Colonic mucosa (tissue), 4 donors: ENCODE measurements at regions not wholly inside any gene's neighbourhood (a gene's known extent, or its start where the extent isn't known, plus 50 kb on each side); places are given as distances from the start of the nearest gene placed in this dataset.

Experiments
- DNase-seq: peaks from one replicate; pipeline ENCODE4 v3.0.0-alpha.2; 2020
- H3K27ac ChIP-seq: fragments of 200-600 bp; one replicate; pipeline ENCODE4 v1.8.0; 2021
- H3K27me3 ChIP-seq: fragments of 200-600 bp; one replicate; pipeline ENCODE4 v1.8.0; 2021
- H3K36me3 ChIP-seq: fragments of 200-600 bp; one replicate; pipeline ENCODE4 v1.8.0; 2021
- H3K4me1 ChIP-seq: fragments of 200-600 bp; one replicate; pipeline ENCODE4 v1.8.0; 2021; ENCODE audit warnings: mild to moderate bottlenecking
- H3K4me3 ChIP-seq: fragments of 200-600 bp; one replicate; pipeline ENCODE4 v1.8.0; 2021
- H3K9ac ChIP-seq, 2 donors: one replicate each; pipeline ENCODE4 v1.7.0; 2013; ENCODE audit warnings: control low read depth in 2 of 2, low read depth in 2 of 2, low read length in 2 of 2
- H3K9me3 ChIP-seq: fragments of 200-600 bp; one replicate; pipeline ENCODE4 v1.8.0; 2021
- intact Hi-C: fragments of 100-400 bp; cut with DNase I; formaldehyde crosslinking; loops from one replicate; pipeline ENCODE4 v1.14.1; 2022
- TF ChIP-seq, protein P1 (sequence below): fragments of 200-600 bp; IDR thresholded peaks from one replicate; pipeline ENCODE4 v1.8.0; 2022; ENCODE audit warnings: antibody characterized with exemption, mild to moderate bottlenecking
- donor health status: healthy.
- donor health status: DM: no; HTN: no; CAD: no.
- donor health status: DM: no; HTN: no; CAD: no.

DNA sequence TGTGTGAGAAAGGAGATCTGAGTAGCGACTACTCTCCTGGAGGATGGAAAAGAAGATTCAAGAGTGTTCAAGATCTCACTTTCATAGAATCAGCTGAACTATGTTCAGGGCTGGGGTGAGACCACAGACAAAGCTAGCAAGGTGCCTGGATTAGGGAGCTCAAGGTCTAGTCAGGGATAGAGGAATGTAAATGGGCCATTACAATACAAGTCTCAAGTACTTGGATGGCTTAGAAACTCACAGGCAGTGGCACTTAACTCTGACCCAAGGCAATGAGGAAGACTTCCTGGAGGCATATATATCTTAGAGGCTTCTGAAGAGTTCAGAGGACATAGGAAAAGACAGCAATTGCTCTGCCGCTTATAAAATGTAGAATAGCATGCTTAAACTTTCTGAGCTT lies 184.9 kb upstream of the CDH11 start:
- Histone ChIP-seq H3K27me3 (no peaks in the 10 kb centered on the region), H3K4me3 (no peak overlapping the region), H3K9ac (no peak overlapping the region), H3K4me1 (no peaks in the 10 kb centered on the region), H3K9me3 (no peaks in the 10 kb centered on the region), H3K36me3 (no peaks in the 10 kb centered on the region), H3K27ac (no peak overlapping the region)
- TF ChIP-seq, protein P1, sequence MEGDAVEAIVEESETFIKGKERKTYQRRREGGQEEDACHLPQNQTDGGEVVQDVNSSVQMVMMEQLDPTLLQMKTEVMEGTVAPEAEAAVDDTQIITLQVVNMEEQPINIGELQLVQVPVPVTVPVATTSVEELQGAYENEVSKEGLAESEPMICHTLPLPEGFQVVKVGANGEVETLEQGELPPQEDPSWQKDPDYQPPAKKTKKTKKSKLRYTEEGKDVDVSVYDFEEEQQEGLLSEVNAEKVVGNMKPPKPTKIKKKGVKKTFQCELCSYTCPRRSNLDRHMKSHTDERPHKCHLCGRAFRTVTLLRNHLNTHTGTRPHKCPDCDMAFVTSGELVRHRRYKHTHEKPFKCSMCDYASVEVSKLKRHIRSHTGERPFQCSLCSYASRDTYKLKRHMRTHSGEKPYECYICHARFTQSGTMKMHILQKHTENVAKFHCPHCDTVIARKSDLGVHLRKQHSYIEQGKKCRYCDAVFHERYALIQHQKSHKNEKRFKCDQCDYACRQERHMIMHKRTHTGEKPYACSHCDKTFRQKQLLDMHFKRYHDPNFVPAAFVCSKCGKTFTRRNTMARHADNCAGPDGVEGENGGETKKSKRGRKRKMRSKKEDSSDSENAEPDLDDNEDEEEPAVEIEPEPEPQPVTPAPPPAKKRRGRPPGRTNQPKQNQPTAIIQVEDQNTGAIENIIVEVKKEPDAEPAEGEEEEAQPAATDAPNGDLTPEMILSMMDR: no peak
- intact Hi-C loops: no loop called here
- DNase-seq: no peak

GRCh38 chr16:65306300-65306699 lies 184.4 kb upstream of the CDH11 start:
- DNase-seq: no peak
- no peak overlapping the region for H3K9ac ChIP-seq
- no peaks in the 10 kb centered on the region for H3K9me3 ChIP-seq
- TF ChIP-seq, protein P1: no peak
- no peaks in the 10 kb centered on the region for H3K27me3 ChIP-seq
- H3K4me3 ChIP-seq: no peak overlapping the region
- no peaks in the 10 kb centered on the region for H3K36me3 ChIP-seq
- no peaks in the 10 kb centered on the region for H3K4me1 ChIP-seq
- no peak overlapping the region for H3K27ac ChIP-seq
- intact Hi-C loops: no loop called here

- Histone ChIP-seq H3K27me3 (no peaks in the 10 kb centered on the region), H3K27ac (no peak overlapping the region), H3K4me3 (no peak overlapping the region), H3K36me3 (no peaks in the 10 kb centered on the region), H3K9me3 (no peaks in the 10 kb centered on the region), H3K9ac (no peak overlapping the region), H3K4me1 (no peaks in the 10 kb centered on the region)
- intact Hi-C loops: no loop called here
- TF ChIP-seq, protein P1: no peak
- DNase-seq: no peak
Measured at GRCh38 chr16:65305266-65305959, 183.6 kb upstream of the CDH11 start.

GRCh38 chr16:65301029-65301428 lies 179.2 kb upstream of the CDH11 start:
- Histone ChIP-seq H3K4me1 (no peaks in the 10 kb centered on the region), H3K9me3 (no peaks in the 10 kb centered on the region), H3K4me3 (no peak overlapping the region), H3K27me3 (no peaks in the 10 kb centered on the region), H3K9ac (no peak overlapping the region), H3K27ac (no peak overlapping the region), H3K36me3 (no peaks in the 10 kb centered on the region)
- no peak for DNase-seq
- TF ChIP-seq, protein P1: no peak
- intact Hi-C loops: no loop called here

DNA sequence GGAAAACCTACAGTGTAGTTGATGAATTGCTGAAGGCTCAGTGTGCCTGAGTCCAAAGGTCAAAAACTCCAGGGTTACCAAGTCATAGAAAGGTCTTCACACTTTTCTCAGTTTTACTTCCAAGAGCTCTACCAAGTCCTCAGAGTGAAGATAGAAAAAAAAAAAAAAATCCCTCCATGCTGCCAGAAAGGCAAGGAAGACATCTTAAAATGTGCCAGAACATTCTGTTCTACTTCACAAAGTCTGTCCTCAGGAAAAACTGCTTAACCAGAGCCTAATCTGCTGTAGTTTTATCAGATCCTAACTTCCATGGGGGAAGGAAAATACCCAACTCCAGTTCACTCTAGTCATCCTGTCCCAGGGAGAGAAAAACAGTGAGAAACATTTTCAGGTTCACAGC lies 175.6 kb upstream of the CDH11 start:
- H3K36me3 ChIP-seq: no peaks in the 10 kb centered on the region
- intact Hi-C loops: no loop called here
- H3K4me3 ChIP-seq: no peak overlapping the region
- no peak for DNase-seq
- no peaks in the 10 kb centered on the region for H3K4me1 ChIP-seq
- TF ChIP-seq, protein P1: no peak
- no peaks in the 10 kb centered on the region for H3K9me3 ChIP-seq
- no peak overlapping the region for H3K9ac ChIP-seq
- no peaks in the 10 kb centered on the region for H3K27me3 ChIP-seq
- H3K27ac ChIP-seq: no peak overlapping the region
